ENCODE measurements at regions not wholly inside any gene's neighbourhood (a gene's known extent, or its start where the extent isn't known, plus 50 kb on each side); places are given as distances from the start of the nearest gene placed in this dataset.

- TF ChIP-seq, protein P1, sequence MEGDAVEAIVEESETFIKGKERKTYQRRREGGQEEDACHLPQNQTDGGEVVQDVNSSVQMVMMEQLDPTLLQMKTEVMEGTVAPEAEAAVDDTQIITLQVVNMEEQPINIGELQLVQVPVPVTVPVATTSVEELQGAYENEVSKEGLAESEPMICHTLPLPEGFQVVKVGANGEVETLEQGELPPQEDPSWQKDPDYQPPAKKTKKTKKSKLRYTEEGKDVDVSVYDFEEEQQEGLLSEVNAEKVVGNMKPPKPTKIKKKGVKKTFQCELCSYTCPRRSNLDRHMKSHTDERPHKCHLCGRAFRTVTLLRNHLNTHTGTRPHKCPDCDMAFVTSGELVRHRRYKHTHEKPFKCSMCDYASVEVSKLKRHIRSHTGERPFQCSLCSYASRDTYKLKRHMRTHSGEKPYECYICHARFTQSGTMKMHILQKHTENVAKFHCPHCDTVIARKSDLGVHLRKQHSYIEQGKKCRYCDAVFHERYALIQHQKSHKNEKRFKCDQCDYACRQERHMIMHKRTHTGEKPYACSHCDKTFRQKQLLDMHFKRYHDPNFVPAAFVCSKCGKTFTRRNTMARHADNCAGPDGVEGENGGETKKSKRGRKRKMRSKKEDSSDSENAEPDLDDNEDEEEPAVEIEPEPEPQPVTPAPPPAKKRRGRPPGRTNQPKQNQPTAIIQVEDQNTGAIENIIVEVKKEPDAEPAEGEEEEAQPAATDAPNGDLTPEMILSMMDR (IDR thresholded peaks at IDR 0.05), result no peak
- no peak for TF ChIP-seq POLR2A (IDR thresholded peaks at IDR 0.05)
Observed at GRCh38 chr12:92585115-92585727, 117.6 kb upstream of the PLEKHG7 start.
